IMR-90 (cell line): ENCODE measurements at regions not wholly inside any gene's neighbourhood (a gene's known extent, or its start where the extent isn't known, plus 50 kb on each side); places are given as distances from the start of the nearest gene placed in this dataset.

Source experiments
- ATAC-seq: fragments of 200-7000 bp; cut with Tn5 transposase; 2 replicates; pipeline ENCODE4 v1.9.1; 2020; ENCODE audit warnings: low read depth, mild to moderate bottlenecking, moderate library complexity
- BruUV-seq: library from RNA; stranded (reverse); fragments of 400-500 nt; replicated peaks from 2 replicates; lab custom pipeline; 2021; lab: Mats Ljungman, UMichigan
- CTCF ChIA-PET: fragments of 300-600 bp; formaldehyde crosslinking; extraction: SDS; loops from one replicate; lab custom pipeline; 2021; ENCODE audit warnings: antibody characterized with exemption; lab: Yijun Ruan, JAX
- POLR2A ChIA-PET: fragments of 300-600 bp; sonication (Branson Sonifier 250); formaldehyde crosslinking; loops from one replicate; lab custom pipeline; 2022; ENCODE audit warnings: antibody characterized with exemption; ENCODE audit not compliant: unreplicated experiment; lab: Charles Lee
- DNase-seq: peaks from one replicate; pipeline ENCODE4 v3.0.0; 2013
- H2AFZ ChIP-seq: replicated peaks from 2 replicates; pipeline ENCODE3; 2013; ENCODE audit warnings: low read length, mild to moderate bottlenecking; ENCODE audit not compliant: poor library complexity
- H2AK5ac ChIP-seq: 2 replicates; pipeline ENCODE4 v1.6.1; 2013; ENCODE audit warnings: low read depth, low read length, inconsistent platforms
- H2AK9ac ChIP-seq: replicated peaks from 2 replicates; pipeline ENCODE3; 2013; ENCODE audit warnings: mild to moderate bottlenecking, low read depth, low read length, moderate library complexity; ENCODE audit not compliant: poor library complexity
- H2BK120ac ChIP-seq: 2 replicates; pipeline ENCODE4 v1.6.1; 2013; ENCODE audit warnings: low read depth, low read length, inconsistent platforms
- H2BK15ac ChIP-seq: 3 replicates; pipeline ENCODE4 v1.6.1; 2013; ENCODE audit warnings: low read depth, low read length, inconsistent platforms
- H2BK20ac ChIP-seq: 2 replicates; pipeline ENCODE4 v1.6.1; 2013; ENCODE audit warnings: low read depth, mild to moderate bottlenecking, inconsistent platforms, low read length, moderate library complexity
- H2BK5ac ChIP-seq: 2 replicates; pipeline ENCODE4 v1.6.1; 2013; ENCODE audit warnings: mild to moderate bottlenecking, low read depth, low read length, inconsistent platforms; ENCODE audit not compliant: poor library complexity, severe bottlenecking
- H3K14ac ChIP-seq: replicated peaks from 2 replicates; pipeline ENCODE4 v1.6.1; 2013; ENCODE audit warnings: low read depth, low read length, inconsistent platforms
- H3K18ac ChIP-seq: 2 replicates; pipeline ENCODE4 v1.6.1; 2013; ENCODE audit warnings: low read depth, low read length, control low read depth
- H3K23ac ChIP-seq: 2 replicates; pipeline ENCODE4 v1.6.1; 2013; ENCODE audit warnings: low read depth, low read length, inconsistent platforms
- H3K27ac ChIP-seq: 2 replicates; pipeline ENCODE4 v1.5.1; 2013; ENCODE audit warnings: mild to moderate bottlenecking, control low read depth, low read length; ENCODE audit not compliant: insufficient read depth
- H3K27me3 ChIP-seq: 2 replicates; pipeline ENCODE4 v1.6.1; 2013; ENCODE audit warnings: low read length; ENCODE audit not compliant: control insufficient read depth, insufficient read depth
- H3K36me3 ChIP-seq: 2 replicates; pipeline ENCODE4 v1.6.1; 2013; ENCODE audit warnings: low read length, mixed read lengths; ENCODE audit not compliant: control insufficient read depth, insufficient read depth
- H3K4ac ChIP-seq: 2 replicates; pipeline ENCODE4 v1.6.1; 2013; ENCODE audit warnings: low read depth, low read length, inconsistent platforms
- H3K4me1 ChIP-seq: 2 replicates; pipeline ENCODE4 v1.6.1; 2013; ENCODE audit warnings: low read length, mixed read lengths; ENCODE audit not compliant: control insufficient read depth, insufficient read depth
- H3K4me2 ChIP-seq: 2 replicates; pipeline ENCODE4 v1.6.1; 2013; ENCODE audit warnings: low read depth, mild to moderate bottlenecking, control low read depth, low read length, moderate library complexity
- H3K4me3 ChIP-seq: 2 replicates; pipeline ENCODE4 v1.5.1; 2013; ENCODE audit warnings: low read depth, mild to moderate bottlenecking, control low read depth, low read length, moderate library complexity; ENCODE audit not compliant: insufficient read depth
- H3K56ac ChIP-seq: 2 replicates; pipeline ENCODE4 v1.6.1; 2013; ENCODE audit warnings: low read length, inconsistent platforms; ENCODE audit not compliant: insufficient read depth; ENCODE audit errors: extremely low read depth
- H3K79me1 ChIP-seq, 2 experiments: 2 replicates each; pipeline ENCODE4 v1.6.1; 2013; ENCODE audit warnings: low read length in 2 of 2, inconsistent platforms in 1 of 2, low read depth in 1 of 2
- H3K9ac ChIP-seq: 2 replicates; pipeline ENCODE4 v1.6.1; 2013; ENCODE audit warnings: low read depth, low read length, control low read depth
- H3K9me1 ChIP-seq: 2 replicates; pipeline ENCODE4 v1.6.1; 2013; ENCODE audit warnings: low read length, inconsistent platforms; ENCODE audit not compliant: insufficient read depth
- H3K9me3 ChIP-seq: 2 replicates; pipeline ENCODE4 v1.6.1; 2013; ENCODE audit warnings: low read length; ENCODE audit not compliant: control insufficient read depth, insufficient read depth
- H4K20me1 ChIP-seq: 2 replicates; pipeline ENCODE4 v1.6.1; 2013; ENCODE audit warnings: low read length, inconsistent platforms; ENCODE audit not compliant: insufficient read depth
- H4K5ac ChIP-seq: 2 replicates; pipeline ENCODE4 v1.6.1; 2013; ENCODE audit warnings: mild to moderate bottlenecking, low read depth, low read length, control low read depth
- H4K8ac ChIP-seq, 2 experiments: 2 replicates each; pipeline ENCODE4 v1.6.1; 2013; ENCODE audit warnings: low read depth in 2 of 2, low read length in 2 of 2, control low read depth in 1 of 2, inconsistent platforms in 1 of 2
- H4K91ac ChIP-seq: 2 replicates; pipeline ENCODE4 v1.6.1; 2013; ENCODE audit warnings: low read depth, low read length, inconsistent platforms; ENCODE audit not compliant: insufficient read depth
- BHLHE40 ChIP-seq: fragments of 150-350 bp; IDR thresholded peaks from 2 replicates; pipeline ENCODE4 v1.6.1; 2016; ENCODE audit warnings: mild to moderate bottlenecking, low read depth, low read length
- FOS ChIP-seq: fragments of 150-350 bp; IDR thresholded peaks from 2 replicates; pipeline ENCODE4 v1.6.1; 2016; ENCODE audit warnings: low read depth, low read length
- MAZ ChIP-seq: IDR thresholded peaks from 2 replicates; pipeline ENCODE4 v1.6.1; 2012; ENCODE audit warnings: low read depth, mild to moderate bottlenecking, low read length, improper control_type of control experiment, moderate library complexity, borderline replicate concordance
- RCOR1 ChIP-seq: IDR thresholded peaks from 2 replicates; pipeline ENCODE4 v1.6.1; 2012; ENCODE audit warnings: mild to moderate bottlenecking, low read length, improper control_type of control experiment; ENCODE audit not compliant: insufficient replicate concordance
- WGBS, 2 experiments: methylation state at CpG; one replicate each; pipeline versions ENCODE4 v1.1.5 to v1.1.7; 2013; ENCODE audit warnings: missing lambda C conversion rate in 2 of 2; ENCODE audit not compliant: insufficient read length in 1 of 2; ENCODE audit errors: extremely low coverage in 2 of 2; 5-methylcytosine and 5-hydroxymethylcytosine counted together
- dilution Hi-C: fragments of 300-500 bp; cut with HindIII; formaldehyde crosslinking; loops from one replicate; pipeline ENCODE4 v1.14.3; 2018; ENCODE audit warnings: low sequenced_read_pairs; ENCODE audit not compliant: unreplicated experiment
- in situ Hi-C: fragments of 300-500 bp; cut with MboI; formaldehyde crosslinking; loops from 3 replicates; pipeline ENCODE4 v1.14.3; 2019; ENCODE audit warnings: low sequenced_read_pairs, inconsistent platforms, mixed read lengths
- intact Hi-C: fragments of 100-400 bp; cut with micrococcal nuclease; formaldehyde crosslinking; loops from 2 replicates; pipeline ENCODE4 v1.10.0; 2022

- Histone ChIP-seq H3K4ac (no peak overlapping the region), H3K79me1 (no peaks in the 10 kb centered on the region), H4K91ac (no peak overlapping the region), H3K9me1 (no peaks in the 10 kb centered on the region), H2AK9ac (no peak overlapping the region), H2AK5ac (no peak overlapping the region), H2BK15ac (no peak overlapping the region), H2BK5ac (no peak overlapping the region), H3K14ac (no peak overlapping the region), H4K20me1 (no peaks in the 10 kb centered on the region), H4K5ac (no peak overlapping the region), H3K9ac (no peak overlapping the region), H2AFZ (no peak overlapping the region), H2BK120ac (no peak overlapping the region), H3K56ac (no peak overlapping the region), H3K4me2 (no peak overlapping the region), H3K9me3 (no peaks in the 10 kb centered on the region), H3K27ac (no peak overlapping the region), H3K4me1 (peaks cover 1% of the 10 kb centered on the region; the same call in 1 of the 2 replicates), H4K8ac (no peak overlapping the region), H3K18ac (no peak overlapping the region), H3K36me3 (no peaks in the 10 kb centered on the region), H2BK20ac (no peak overlapping the region), H3K27me3 (no peaks in the 10 kb centered on the region), H3K23ac (no peak overlapping the region), H3K4me3 (no peak overlapping the region)
- no CpG with 5 or more reads among the region's 2 CpGs for WGBS, 2 experiments
- dilution Hi-C loops: no loop called here
- in situ Hi-C loops: no loop called here
- no peak for ATAC-seq
- no peak for DNase-seq
- POLR2A ChIA-PET: no interaction called here
- CTCF ChIA-PET: no interaction called here
- TF ChIP-seq BHLHE40 (no peak), RCOR1 (no peak), FOS (no peak), MAZ (no peak)
- BruUV-seq: no TSS peak
- intact Hi-C loops: no loop called here
Measured at GRCh38 chr1:95180371-95180770, 53.6 kb upstream of the RWDD3 start.
